ENCODE measurements at regions not wholly inside any gene's neighbourhood (a gene's known extent, or its start where the extent isn't known, plus 50 kb on each side); places are given as distances from the start of the nearest gene placed in this dataset.
A peak's percentile ranks its signal among the peaks of the same experiment; 100 is the strongest.

DNA sequence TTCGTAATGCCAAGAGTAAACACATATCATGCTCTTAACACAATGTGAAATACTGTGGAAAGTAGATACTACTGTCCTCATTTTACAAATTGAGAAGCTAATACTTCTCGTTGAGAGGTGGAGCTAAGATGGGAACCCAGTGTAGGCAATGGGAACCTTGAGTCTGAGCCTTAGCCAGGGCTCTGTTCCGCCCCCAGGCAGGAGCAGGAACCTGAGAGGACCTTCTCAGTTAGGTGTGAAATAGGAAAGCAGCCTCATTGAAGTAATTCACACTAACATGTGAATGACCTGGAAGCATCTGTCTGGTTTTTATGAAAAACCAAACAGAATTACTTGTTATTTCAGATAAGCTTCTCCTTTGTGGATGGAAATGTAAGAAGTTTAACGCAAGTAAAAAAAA lies 62.6 kb upstream of the RBFOX1 start:
- DNase-seq (no peak), ATAC-seq (no peak)
- no peaks in the 10 kb centered on the region for H3K36me3 ChIP-seq
- intact Hi-C loops (cut with DNase I), result no loop called here
- TF ChIP-seq, protein P1, sequence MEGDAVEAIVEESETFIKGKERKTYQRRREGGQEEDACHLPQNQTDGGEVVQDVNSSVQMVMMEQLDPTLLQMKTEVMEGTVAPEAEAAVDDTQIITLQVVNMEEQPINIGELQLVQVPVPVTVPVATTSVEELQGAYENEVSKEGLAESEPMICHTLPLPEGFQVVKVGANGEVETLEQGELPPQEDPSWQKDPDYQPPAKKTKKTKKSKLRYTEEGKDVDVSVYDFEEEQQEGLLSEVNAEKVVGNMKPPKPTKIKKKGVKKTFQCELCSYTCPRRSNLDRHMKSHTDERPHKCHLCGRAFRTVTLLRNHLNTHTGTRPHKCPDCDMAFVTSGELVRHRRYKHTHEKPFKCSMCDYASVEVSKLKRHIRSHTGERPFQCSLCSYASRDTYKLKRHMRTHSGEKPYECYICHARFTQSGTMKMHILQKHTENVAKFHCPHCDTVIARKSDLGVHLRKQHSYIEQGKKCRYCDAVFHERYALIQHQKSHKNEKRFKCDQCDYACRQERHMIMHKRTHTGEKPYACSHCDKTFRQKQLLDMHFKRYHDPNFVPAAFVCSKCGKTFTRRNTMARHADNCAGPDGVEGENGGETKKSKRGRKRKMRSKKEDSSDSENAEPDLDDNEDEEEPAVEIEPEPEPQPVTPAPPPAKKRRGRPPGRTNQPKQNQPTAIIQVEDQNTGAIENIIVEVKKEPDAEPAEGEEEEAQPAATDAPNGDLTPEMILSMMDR (IDR thresholded peaks at IDR 0.05), result no peak
- TF ChIP-seq POLR2A (IDR thresholded peaks at IDR 0.05), result no peak
- H3K9me3 ChIP-seq, result no peaks in the 10 kb centered on the region
- H3K27me3 ChIP-seq, result no peaks in the 10 kb centered on the region
- H3K27ac ChIP-seq, result no peak overlapping the region
- no peak overlapping the region for H3K4me3 ChIP-seq
- WGBS, 4 donors, result 72 to 76% (median 74%) methylated on average over 4 of the region's 4 CpGs
- H3K4me1 ChIP-seq, result no peaks in the 10 kb centered on the region

DNA sequence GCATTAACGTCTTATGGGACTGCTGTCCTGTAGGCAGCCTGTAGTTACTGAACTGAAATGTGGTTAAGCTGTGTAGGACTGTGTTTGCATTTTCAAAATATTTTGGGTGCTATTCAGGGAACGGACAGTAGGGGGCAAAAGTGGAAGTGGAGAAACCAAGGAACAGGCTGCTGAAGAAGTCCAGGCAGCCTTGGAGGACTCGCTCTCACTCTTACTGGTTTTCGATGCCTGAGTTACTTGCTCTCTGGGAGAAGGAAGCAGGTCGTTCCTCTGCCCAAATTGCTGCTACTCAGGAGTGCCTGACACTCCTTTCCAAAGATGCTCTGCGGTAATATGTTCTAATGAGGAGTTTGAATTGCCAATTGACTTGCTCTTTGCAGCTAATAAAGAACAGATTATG lies 64.5 kb upstream of the RBFOX1 start:
- H3K4me1 ChIP-seq, result no peaks in the 10 kb centered on the region
- TF ChIP-seq, protein P1 (IDR thresholded peaks at IDR 0.05), result peak; percentile 51 to 73 (median 60)
- no peak for TF ChIP-seq POLR2A (IDR thresholded peaks at IDR 0.05)
- no peak overlapping the region for H3K4me3 ChIP-seq
- intact Hi-C loops (cut with DNase I), result loop anchor here in 5 of 10 donors (5.0 to 10.0 kb wide), 3 partner anchors 657 to 907 kb away; no protein-coding TSS in a partner anchor
- ATAC-seq (peak; percentile 34 to 70 (median 42)), DNase-seq (peak in 1 of 5 donors; percentile 19)
- H3K27me3 ChIP-seq, result no peaks in the 10 kb centered on the region
- no peaks in the 10 kb centered on the region for H3K9me3 ChIP-seq
- H3K27ac ChIP-seq, result no peak overlapping the region
- H3K36me3 ChIP-seq, result no peaks in the 10 kb centered on the region
- WGBS, 4 donors, result 10 to 17% (median 13%) methylated on average over 6 of the region's 6 CpGs

DNA sequence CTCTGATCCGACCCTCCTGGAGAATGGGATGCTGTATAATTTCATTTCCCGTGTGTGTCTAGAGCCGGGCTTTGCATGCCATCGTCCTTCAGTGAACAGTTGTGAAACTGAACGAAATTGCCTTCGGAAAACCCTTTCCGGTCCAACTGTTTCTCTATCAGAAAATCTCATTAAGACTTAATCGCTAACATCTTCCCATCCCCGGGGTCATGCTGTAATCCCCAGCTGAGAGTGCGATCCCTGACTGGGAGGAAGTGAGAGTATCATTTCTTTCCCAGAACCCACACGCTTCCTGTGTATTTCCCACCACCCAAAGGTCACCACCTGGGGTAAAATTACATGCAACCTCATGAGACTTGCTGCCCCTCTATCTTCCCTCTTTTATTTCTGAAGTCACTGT lies 75.6 kb upstream of the RBFOX1 start:
- TF ChIP-seq, protein P1 (IDR thresholded peaks at IDR 0.05), result no peak
- no peak for TF ChIP-seq POLR2A (IDR thresholded peaks at IDR 0.05)
- Histone ChIP-seq H3K27ac (no peak overlapping the region), H3K4me1 (no peaks in the 10 kb centered on the region), H3K27me3 (peaks cover 0 to 21% (median 0%) of the 10 kb centered on the region in 9 donors), H3K9me3 (no peaks in the 10 kb centered on the region), H3K4me3 (no peak overlapping the region), H3K36me3 (no peaks in the 10 kb centered on the region)
- intact Hi-C loops (cut with DNase I), result no loop called here
- 46 to 64% (median 50%) methylated on average over 11 of the region's 11 CpGs for WGBS, 4 donors
- DNase-seq (no peak), ATAC-seq (no peak)

DNA sequence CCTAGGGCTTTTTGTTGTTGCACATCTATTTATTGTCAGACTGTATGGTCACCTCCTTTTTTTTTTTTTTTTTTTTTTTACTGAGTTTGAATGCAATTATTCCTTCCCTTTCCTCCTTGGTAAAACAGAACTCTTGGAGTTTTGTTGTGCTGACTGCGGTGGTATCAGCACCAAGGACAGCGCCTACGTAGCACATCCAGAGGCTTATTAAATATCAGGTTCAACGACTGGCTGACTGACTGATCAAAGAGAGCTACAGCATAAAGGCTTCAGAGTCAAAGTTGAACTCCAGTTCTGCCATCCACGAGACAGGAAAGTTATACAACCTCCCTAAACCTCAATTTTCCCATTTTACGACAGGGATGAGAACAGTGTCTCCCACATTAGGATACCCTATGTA lies 86.1 kb upstream of the RBFOX1 start:
- DNase-seq, result peak in 1 of 5 donors; percentile 35
- Histone ChIP-seq H3K36me3 (no peaks in the 10 kb centered on the region), H3K27ac (no peak overlapping the region), H3K4me1 (no peaks in the 10 kb centered on the region), H3K27me3 (peaks cover 0 to 7% (median 0%) of the 10 kb centered on the region in 9 donors), H3K4me3 (no peak overlapping the region), H3K9me3 (no peaks in the 10 kb centered on the region)
- no peak for TF ChIP-seq POLR2A (IDR thresholded peaks at IDR 0.05)
- TF ChIP-seq, protein P1 (IDR thresholded peaks at IDR 0.05), result no peak
- no peak for ATAC-seq
- WGBS, 4 donors, result 21 to 35% (median 30%) methylated on average over 6 of the region's 6 CpGs
- intact Hi-C loops (cut with DNase I), result loop anchor here in 1 of 10 donors (10.0 kb wide), 1 partner anchor 58 kb away; no protein-coding TSS in a partner anchor

All from heart left ventricle (tissue), 16 donors.